ENCODE measurements at regions not wholly inside any gene's neighbourhood (a gene's known extent, or its start where the extent isn't known, plus 50 kb on each side); places are given as distances from the start of the nearest gene placed in this dataset.

DNA sequence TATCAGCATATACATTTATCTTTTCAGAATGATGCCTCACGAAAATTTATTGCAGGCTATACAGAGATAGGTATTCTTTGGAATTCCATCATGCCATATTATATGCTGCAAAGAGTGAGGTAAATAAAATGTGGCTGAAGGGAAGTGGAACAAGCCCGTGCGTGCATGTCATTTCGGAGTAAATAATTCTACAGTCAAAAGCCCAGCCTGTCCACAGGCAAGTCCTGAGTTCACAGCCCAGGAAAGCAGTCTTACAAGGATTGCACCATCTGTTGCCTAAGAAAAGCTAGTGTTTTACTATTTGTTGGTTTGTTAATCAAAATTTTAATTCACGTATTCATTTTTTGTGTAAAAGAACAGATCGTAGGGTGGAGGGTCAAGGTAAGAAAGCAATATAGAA, 292.4 kb upstream of the AKR1E2 start:
- no peak for TF ChIP-seq POLR2A (IDR thresholded peaks at IDR 0.05; ENCODE audit: low read depth, low read length)
- no peak for TF ChIP-seq EZH2 (IDR thresholded peaks at IDR 0.05; ENCODE audit: borderline replicate concordance, low read depth, low read length, severe bottlenecking)
- TF ChIP-seq, protein P1, sequence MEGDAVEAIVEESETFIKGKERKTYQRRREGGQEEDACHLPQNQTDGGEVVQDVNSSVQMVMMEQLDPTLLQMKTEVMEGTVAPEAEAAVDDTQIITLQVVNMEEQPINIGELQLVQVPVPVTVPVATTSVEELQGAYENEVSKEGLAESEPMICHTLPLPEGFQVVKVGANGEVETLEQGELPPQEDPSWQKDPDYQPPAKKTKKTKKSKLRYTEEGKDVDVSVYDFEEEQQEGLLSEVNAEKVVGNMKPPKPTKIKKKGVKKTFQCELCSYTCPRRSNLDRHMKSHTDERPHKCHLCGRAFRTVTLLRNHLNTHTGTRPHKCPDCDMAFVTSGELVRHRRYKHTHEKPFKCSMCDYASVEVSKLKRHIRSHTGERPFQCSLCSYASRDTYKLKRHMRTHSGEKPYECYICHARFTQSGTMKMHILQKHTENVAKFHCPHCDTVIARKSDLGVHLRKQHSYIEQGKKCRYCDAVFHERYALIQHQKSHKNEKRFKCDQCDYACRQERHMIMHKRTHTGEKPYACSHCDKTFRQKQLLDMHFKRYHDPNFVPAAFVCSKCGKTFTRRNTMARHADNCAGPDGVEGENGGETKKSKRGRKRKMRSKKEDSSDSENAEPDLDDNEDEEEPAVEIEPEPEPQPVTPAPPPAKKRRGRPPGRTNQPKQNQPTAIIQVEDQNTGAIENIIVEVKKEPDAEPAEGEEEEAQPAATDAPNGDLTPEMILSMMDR (IDR thresholded peaks at IDR 0.05; ENCODE audit: extremely low read depth in 1 of 2, insufficient read depth in 1 of 2, low read depth in 1 of 2, low read length in 2 of 2), result no peak
- no peak for TF ChIP-seq MYC (IDR thresholded peaks at IDR 0.05; ENCODE audit: low read depth, low read length)
- TF ChIP-seq, protein P2, sequence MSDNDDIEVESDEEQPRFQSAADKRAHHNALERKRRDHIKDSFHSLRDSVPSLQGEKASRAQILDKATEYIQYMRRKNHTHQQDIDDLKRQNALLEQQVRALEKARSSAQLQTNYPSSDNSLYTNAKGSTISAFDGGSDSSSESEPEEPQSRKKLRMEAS (IDR thresholded peaks at IDR 0.05; ENCODE audit: insufficient read depth, insufficient read length), result no peak
- no peak for TF ChIP-seq POLR2AphosphoS5 (IDR thresholded peaks at IDR 0.05; ENCODE audit: insufficient read depth, low read depth, low read length)
